B cell (primary cell): ENCODE measurements at regions not wholly inside any gene's neighbourhood (a gene's known extent, or its start where the extent isn't known, plus 50 kb on each side); places are given as distances from the start of the nearest gene placed in this dataset.

Experiments used
- ATAC-seq: fragments of 200-7000 bp; cut with Tn5 transposase; one replicate; pipeline ENCODE4 v1.10.0; 2021; ENCODE audit warnings: low read depth, mild to moderate bottlenecking, moderate number of reproducible peaks, moderate library complexity
- CTCF ChIA-PET: fragments of 350-600 bp; sonication (Branson Sonifier 250); formaldehyde crosslinking; loops from one replicate; lab custom pipeline; 2021; ENCODE audit warnings: antibody characterized with exemption, inconsistent platforms; lab: Charles Lee
- POLR2A ChIA-PET: fragments of 350-600 bp; sonication (Branson Sonifier 250); formaldehyde crosslinking; loops from one replicate; lab custom pipeline; 2021; ENCODE audit warnings: antibody characterized with exemption; lab: Charles Lee
- DNase-seq: peaks from one replicate; pipeline ENCODE4 v3.0.0; 2013
- H2AFZ ChIP-seq: 2 replicates; pipeline ENCODE4 v1.6.1; 2012; ENCODE audit warnings: mild to moderate bottlenecking, low read depth, low read length; ENCODE audit not compliant: insufficient read depth, poor library complexity, severe bottlenecking
- H3K27ac ChIP-seq, 2 donors: 1 replicate in 1 of 2; 2 replicates in 1 of 2; pipeline ENCODE4 v1.5.1; 2012 to 2013; ENCODE audit warnings: low read length in 2 of 2, mild to moderate bottlenecking in 2 of 2, moderate library complexity in 1 of 2
- H3K27me3 ChIP-seq, 4 experiments: fragments of 200-600 bp in 1 of 4; sonication (generic) in 1 of 4; replicated peaks in 1 of 4; 1 replicate in 2 of 4; 2 replicates in 2 of 4; pipeline versions ENCODE4 v1.6.1 to v1.7.0; 2013 to 2016; ENCODE audit warnings: low read length in 3 of 4, mild to moderate bottlenecking in 2 of 4, mixed read lengths in 1 of 4, moderate library complexity in 1 of 4; ENCODE audit not compliant: insufficient read depth in 4 of 4, control insufficient read depth in 3 of 4; ENCODE audit errors: control extremely low read depth in 1 of 4
- H3K36me3 ChIP-seq, 2 experiments: replicated peaks in 1 of 2; 1 replicate in 1 of 2; 2 replicates in 1 of 2; pipeline versions ENCODE4 v1.6.1 to v1.7.1; 2013; ENCODE audit warnings: low read length in 1 of 2; ENCODE audit not compliant: insufficient read depth in 2 of 2, control insufficient read depth in 1 of 2; ENCODE audit errors: control extremely low read depth in 1 of 2, extremely low read depth in 1 of 2
- H3K4me1 ChIP-seq, 2 donors: fragments of 200-600 bp in 1 of 2; sonication (generic) in 1 of 2; 1 replicate in 1 of 2; 2 replicates in 1 of 2; pipeline versions ENCODE4 v1.5.1 to v1.6.1; 2013 to 2017; ENCODE audit warnings: low read length in 2 of 2; ENCODE audit not compliant: control insufficient read depth in 2 of 2, insufficient read depth in 2 of 2
- H3K4me2 ChIP-seq: replicated peaks from 2 replicates; pipeline ENCODE3; 2012; ENCODE audit warnings: mild to moderate bottlenecking, low read depth, low read length; ENCODE audit not compliant: poor library complexity, severe bottlenecking
- H3K4me3 ChIP-seq, 5 experiments: fragments of 200-600 bp in 1 of 5; sonication (generic) in 1 of 5; 1 replicate in 3 of 5; 2 replicates in 2 of 5; pipeline versions ENCODE4 v1.5.1 to v1.7.0; 2011 to 2016; ENCODE audit warnings: low read length in 4 of 5, mild to moderate bottlenecking in 4 of 5, low read depth in 2 of 5, control low read depth in 1 of 5, moderate library complexity in 1 of 5; ENCODE audit not compliant: insufficient read depth in 1 of 5; ENCODE audit errors: control extremely low read depth in 1 of 5, extremely low read depth in 1 of 5
- H3K79me2 ChIP-seq: fragments of 200-600 bp; sonication (generic); one replicate; pipeline ENCODE4 v1.6.0; 2016; ENCODE audit warnings: low read length; ENCODE audit not compliant: control insufficient read depth, insufficient read depth
- H3K9ac ChIP-seq: fragments of 200-600 bp; sonication (generic); 2 replicates; pipeline ENCODE4 v1.6.1; 2017; ENCODE audit warnings: mild to moderate bottlenecking, low read length, moderate library complexity
- H3K9me3 ChIP-seq, 3 donors: one replicate each; pipeline versions ENCODE4 v1.6.1 to v1.7.1; 2013; ENCODE audit warnings: low read length in 2 of 3; ENCODE audit not compliant: control insufficient read depth in 2 of 3, insufficient read depth in 1 of 3; ENCODE audit errors: control extremely low read depth in 1 of 3
- H4K20me1 ChIP-seq: 2 replicates; pipeline ENCODE4 v1.6.0; 2012; ENCODE audit warnings: mild to moderate bottlenecking, low read length; ENCODE audit not compliant: insufficient read depth, control insufficient read depth, poor library complexity, severe bottlenecking
- H3K27ac Mint-ChIP-seq: one replicate; pipeline ENCODE4 v1.8.0; 2021; ENCODE audit warnings: mixed read lengths
- H3K27me3 Mint-ChIP-seq: one replicate; pipeline ENCODE4 v1.8.0; 2021; ENCODE audit warnings: mixed read lengths
- H3K4me1 Mint-ChIP-seq: one replicate; pipeline ENCODE4 v1.8.0; 2021; ENCODE audit warnings: mixed read lengths
- H3K4me3 Mint-ChIP-seq: one replicate; pipeline ENCODE4 v1.8.0; 2021; ENCODE audit warnings: mixed read lengths
- H3K9me3 Mint-ChIP-seq: one replicate; pipeline ENCODE4 v1.8.0; 2022; ENCODE audit warnings: mixed read lengths; ENCODE audit not compliant: insufficient read depth
- EZH2 ChIP-seq: IDR thresholded peaks from 2 replicates; pipeline ENCODE4 v1.6.1; 2012; ENCODE audit warnings: borderline replicate concordance, low read depth, mild to moderate bottlenecking, moderate library complexity, low read length; ENCODE audit not compliant: insufficient read depth, poor library complexity, severe bottlenecking
- WGBS: methylation state at CpG from one replicate; pipeline ENCODE4 v1.1.5; 2013; ENCODE audit warnings: missing lambda C conversion rate; ENCODE audit not compliant: insufficient coverage; 5-methylcytosine and 5-hydroxymethylcytosine counted together
- intact Hi-C: fragments of 100-400 bp; cut with micrococcal nuclease; formaldehyde crosslinking; loops from one replicate; pipeline ENCODE4 v1.10.0; 2022
- TF ChIP-seq, protein P1 (sequence below): fragments of 200-600 bp; IDR thresholded peaks from one replicate; pipeline ENCODE4 v1.8.0; 2022; ENCODE audit warnings: antibody characterized with exemption, mild to moderate bottlenecking

DNA sequence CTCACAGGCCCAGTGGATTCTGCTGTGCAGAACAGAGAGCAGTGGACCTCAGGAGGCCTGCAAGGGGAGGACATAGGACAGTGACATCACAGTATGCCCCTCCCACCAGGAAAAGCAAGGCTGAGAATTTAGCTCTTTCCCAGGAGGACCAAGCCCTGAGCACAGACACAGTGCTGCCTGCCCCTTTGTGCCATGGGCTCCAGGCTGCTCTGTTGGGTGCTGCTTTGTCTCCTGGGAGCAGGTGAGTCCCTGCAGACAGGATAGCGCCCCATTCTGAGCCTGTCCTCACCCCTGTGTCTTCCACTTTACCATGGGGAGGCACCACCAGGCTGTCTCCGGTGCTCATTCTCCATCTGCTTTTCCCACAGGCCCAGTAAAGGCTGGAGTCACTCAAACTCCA lies 63.0 kb upstream of the PRSS58 start:
- no peak overlapping the region for H3K4me3 Mint-ChIP-seq
- POLR2A ChIA-PET, result no interaction called here
- H3K9me3 ChIP-seq, result no peaks in the 10 kb centered on the region
- H3K4me3 ChIP-seq, result no peak overlapping the region
- intact Hi-C loops, result no loop called here
- peaks cover 32% of the 10 kb centered on the region for H3K27me3 Mint-ChIP-seq
- no peaks in the 10 kb centered on the region for H3K4me1 Mint-ChIP-seq
- no peaks in the 10 kb centered on the region for H3K79me2 ChIP-seq
- H3K4me2 ChIP-seq, result no peak overlapping the region
- no peak overlapping the region for H3K9ac ChIP-seq
- H3K36me3 ChIP-seq, result no peaks in the 10 kb centered on the region
- H3K9me3 Mint-ChIP-seq, result no peaks in the 10 kb centered on the region
- H4K20me1 ChIP-seq, result no peaks in the 10 kb centered on the region
- CTCF ChIA-PET, result no interaction called here
- no peak for DNase-seq
- TF ChIP-seq EZH2, result no peak
- TF ChIP-seq, protein P1, sequence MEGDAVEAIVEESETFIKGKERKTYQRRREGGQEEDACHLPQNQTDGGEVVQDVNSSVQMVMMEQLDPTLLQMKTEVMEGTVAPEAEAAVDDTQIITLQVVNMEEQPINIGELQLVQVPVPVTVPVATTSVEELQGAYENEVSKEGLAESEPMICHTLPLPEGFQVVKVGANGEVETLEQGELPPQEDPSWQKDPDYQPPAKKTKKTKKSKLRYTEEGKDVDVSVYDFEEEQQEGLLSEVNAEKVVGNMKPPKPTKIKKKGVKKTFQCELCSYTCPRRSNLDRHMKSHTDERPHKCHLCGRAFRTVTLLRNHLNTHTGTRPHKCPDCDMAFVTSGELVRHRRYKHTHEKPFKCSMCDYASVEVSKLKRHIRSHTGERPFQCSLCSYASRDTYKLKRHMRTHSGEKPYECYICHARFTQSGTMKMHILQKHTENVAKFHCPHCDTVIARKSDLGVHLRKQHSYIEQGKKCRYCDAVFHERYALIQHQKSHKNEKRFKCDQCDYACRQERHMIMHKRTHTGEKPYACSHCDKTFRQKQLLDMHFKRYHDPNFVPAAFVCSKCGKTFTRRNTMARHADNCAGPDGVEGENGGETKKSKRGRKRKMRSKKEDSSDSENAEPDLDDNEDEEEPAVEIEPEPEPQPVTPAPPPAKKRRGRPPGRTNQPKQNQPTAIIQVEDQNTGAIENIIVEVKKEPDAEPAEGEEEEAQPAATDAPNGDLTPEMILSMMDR, result no peak
- H3K27ac Mint-ChIP-seq, result no peak overlapping the region
- H3K27me3 ChIP-seq, result no peaks in the 10 kb centered on the region
- 100% methylated on average over 1 of the region's 2 CpGs for WGBS
- no peak overlapping the region for H2AFZ ChIP-seq
- ATAC-seq, result no peak
- H3K4me1 ChIP-seq, result no peaks in the 10 kb centered on the region
- H3K27ac ChIP-seq, result no peak overlapping the region

- H3K27ac ChIP-seq, result no peak overlapping the region
- no peak overlapping the region for H3K9ac ChIP-seq
- no peaks in the 10 kb centered on the region for H3K36me3 ChIP-seq
- Mint-ChIP-seq H3K4me1 (no peaks in the 10 kb centered on the region), H3K27me3 (peaks cover 33% of the 10 kb centered on the region), H3K4me3 (no peak overlapping the region), H3K9me3 (no peaks in the 10 kb centered on the region), H3K27ac (no peak overlapping the region)
- no peaks in the 10 kb centered on the region for H4K20me1 ChIP-seq
- H3K27me3 ChIP-seq, result no peaks in the 10 kb centered on the region
- WGBS, result 11% methylated on average over 3 of the region's 3 CpGs
- H3K9me3 ChIP-seq, result no peaks in the 10 kb centered on the region
- H3K4me1 ChIP-seq, result no peaks in the 10 kb centered on the region
- POLR2A ChIA-PET, result no interaction called here
- ATAC-seq (no peak), DNase-seq (no peak)
- intact Hi-C loops, result no loop called here
- H3K4me2 ChIP-seq, result no peak overlapping the region
- H3K79me2 ChIP-seq, result no peaks in the 10 kb centered on the region
- CTCF ChIA-PET, result no interaction called here
- H3K4me3 ChIP-seq, result no peak overlapping the region
- TF ChIP-seq EZH2, result no peak
- TF ChIP-seq, protein P1, result no peak
- H2AFZ ChIP-seq, result no peak overlapping the region
These were observed 62.1 kb upstream of the PRSS58 start for GRCh38 chr7:142319970-142320369.
